NCI-H2029 (cell line): ENCODE measurements at regions not wholly inside any gene's neighbourhood (a gene's known extent, or its start where the extent isn't known, plus 50 kb on each side); places are given as distances from the start of the nearest gene placed in this dataset.

Experiments used
- DNase-seq: peaks from one replicate; lab custom pipeline; 2025; lab: John Stamatoyannopoulos, UW

- DNase-seq = no peak
Measured at GRCh38 chr4:104795264-104795939, 300.7 kb upstream of the CXXC4 start.

DNA sequence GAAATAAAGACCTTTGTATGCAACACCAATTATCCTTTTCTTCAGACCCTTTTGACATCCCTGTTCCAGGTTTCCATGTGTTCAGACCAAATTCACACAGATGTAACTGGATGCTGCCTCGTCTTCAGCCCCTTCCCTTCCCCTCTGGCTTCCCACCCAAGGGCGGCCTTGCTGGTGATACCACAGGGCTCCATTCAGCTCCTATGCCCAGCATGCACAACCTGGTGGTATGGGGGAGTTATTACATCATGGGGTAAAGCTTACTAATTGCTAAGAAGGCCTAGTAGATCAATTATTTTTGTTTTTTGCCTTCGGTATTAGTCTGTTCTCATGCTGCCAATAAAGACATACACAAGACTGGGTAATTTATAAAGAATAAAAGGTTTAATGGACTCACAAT, 317.0 kb upstream of the CXXC4 start:
- DNase-seq = no peak

DNA sequence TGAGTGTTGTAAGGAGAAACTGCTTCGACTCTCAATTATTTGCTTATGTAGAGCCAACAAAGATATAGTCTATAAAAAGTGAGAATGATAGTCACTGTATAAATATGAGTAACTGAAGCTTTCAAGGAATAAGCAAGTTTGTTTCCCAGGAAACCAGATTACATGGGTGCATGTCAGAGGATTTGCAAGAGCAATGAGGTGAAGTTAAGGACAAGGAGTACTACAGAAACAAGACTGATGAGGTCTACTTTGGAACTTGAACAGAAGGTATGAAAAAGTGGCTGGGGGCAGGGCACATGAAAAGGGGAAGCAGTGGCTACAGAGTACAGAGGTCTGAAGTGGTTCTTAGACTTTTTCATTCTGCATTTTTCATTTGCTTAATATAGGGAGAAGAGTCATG, 321.0 kb upstream of the CXXC4 start:
- DNase-seq = no peak

GRCh38 chr4:104818579-104818978, 323.9 kb upstream of the CXXC4 start:
- DNase-seq = no peak

DNA sequence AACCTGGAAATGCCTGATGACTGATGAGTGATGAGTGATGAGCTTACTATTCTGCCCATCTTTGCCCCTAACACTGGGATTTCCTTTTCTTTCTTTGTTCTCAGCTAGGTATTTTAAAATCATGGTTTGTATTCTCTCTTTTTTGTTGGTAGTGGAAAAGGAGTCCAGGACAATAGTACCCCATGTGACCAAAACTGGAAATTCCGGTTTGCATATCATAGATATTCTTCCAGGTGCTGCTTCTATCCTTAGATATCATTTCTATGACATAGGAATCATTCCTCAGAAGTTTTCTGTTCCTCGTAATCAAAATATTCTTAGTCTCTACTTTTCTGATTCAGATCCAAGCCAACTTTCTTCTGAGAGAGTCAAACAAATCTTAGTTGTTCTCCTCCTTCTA, 320.5 kb upstream of the TET2 start:
- no peak for DNase-seq

- no peak for DNase-seq
Measured at GRCh38 chr4:104829761-104830160, 316.9 kb upstream of the TET2 start.

- no peak for DNase-seq
Measured at GRCh38 chr4:104848597-104849225, 298.0 kb upstream of the TET2 start.

DNA sequence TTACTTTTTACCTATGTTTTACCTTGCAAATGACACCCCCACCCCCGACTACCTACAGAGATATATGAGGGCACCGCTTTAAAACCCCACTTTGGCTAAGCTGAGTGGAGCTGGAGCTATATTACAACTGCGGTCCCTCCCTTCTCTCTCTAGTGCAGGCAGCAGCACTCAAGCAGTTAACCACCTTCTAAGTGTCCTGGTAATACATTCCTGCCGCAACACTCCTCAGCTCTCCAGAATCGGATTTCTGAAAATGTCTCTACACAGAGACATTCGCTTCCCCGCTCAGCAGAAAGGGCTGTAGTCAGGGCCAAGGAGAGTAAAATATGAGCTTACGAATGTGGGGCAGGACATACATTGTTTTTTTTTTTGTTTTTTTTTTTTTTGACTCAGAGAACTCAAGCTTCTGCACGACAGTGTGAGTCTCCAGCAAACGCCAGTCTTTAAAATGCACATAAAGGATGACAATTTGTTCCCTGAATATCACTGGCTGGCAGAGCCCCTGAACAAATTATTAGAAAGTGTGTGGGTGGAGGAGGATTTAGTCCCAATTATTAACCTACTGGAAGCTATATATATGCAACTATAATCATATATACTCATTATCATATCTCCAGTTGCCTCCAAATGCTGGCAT, 287.0 kb upstream of the TET2 start:
- no peak for DNase-seq

- DNase-seq = peak; percentile 63
Measured at GRCh38 chr4:104860238-104861123, 286.2 kb upstream of the TET2 start.

DNA sequence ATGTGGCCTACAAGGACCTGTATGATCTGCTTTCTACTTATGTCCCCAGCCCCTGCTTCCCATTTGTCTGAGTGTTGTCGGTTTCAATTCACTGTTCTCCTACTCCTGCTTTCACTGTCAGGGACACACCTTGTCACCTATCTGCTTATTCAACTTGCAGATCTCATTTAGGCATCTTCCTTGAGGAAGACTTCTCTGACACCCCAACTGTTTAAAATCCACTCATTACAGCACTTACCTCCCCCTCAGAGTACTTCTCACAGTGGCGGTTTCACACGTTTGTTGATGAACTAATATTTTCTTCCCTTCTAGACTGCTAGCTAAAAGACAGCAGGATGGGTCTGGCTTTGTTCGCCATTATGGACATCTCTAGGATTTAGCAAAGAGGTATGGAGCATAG, 279.9 kb upstream of the TET2 start:
- DNase-seq = no peak

GRCh38 chr4:104868533-104868932, 278.1 kb upstream of the TET2 start:
- DNase-seq = no peak

GRCh38 chr4:104868958-104869357, 277.7 kb upstream of the TET2 start:
- no peak for DNase-seq

- no peak for DNase-seq
Measured at GRCh38 chr4:104869831-104870230, 276.8 kb upstream of the TET2 start.

DNA sequence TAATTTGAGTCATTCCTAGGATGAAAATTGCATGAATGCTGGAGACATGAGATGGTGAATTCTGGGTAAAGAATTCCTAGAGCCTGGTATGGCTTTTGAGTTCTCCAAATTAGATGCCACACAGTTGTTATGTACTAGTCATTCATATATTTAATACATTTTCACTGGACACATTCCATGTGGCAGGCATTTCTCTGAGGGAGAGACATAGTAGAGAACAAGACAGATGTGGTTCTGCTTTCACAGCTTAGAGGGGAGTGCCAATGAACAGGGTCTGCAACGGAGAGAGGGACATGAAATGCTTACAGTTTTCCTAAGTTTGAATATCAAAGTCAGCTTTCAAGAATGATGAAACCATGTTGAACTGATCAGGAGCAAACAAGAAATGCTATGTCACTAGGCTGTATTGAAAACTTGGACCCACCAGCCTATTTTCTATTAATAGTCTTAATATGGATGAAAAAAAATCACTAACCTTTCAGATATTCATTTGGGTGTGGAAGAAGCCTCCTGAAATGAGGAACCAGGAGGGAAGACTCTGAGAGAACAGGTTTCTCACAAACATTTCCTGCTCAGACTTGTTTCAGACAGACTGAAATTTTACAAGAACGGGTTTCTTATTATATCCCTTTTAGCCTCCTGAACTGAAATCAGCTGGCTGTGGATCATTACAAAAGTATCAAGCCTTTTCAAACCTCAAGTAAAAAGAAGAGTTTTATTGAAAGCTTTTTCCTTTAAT, 276.0 kb upstream of the TET2 start:
- DNase-seq = no peak

DNA sequence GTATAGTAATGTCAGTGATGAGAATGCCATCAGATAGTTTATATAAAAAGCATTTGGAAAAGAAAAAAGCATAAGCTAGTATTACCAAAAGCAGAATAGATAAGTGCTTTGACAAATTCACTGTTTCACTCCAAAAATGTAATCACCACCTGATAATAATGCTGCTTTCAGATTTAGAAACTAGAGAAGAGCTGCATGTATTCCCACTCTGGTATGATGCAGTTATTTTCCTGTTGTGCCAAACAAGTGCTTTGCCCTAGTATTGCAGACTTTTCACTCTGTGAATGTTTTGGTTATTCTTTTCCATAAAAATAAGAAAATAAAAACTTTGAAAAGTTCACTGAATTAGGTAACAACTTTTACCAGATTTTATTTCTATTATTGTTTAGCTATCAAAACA, 267.7 kb upstream of the TET2 start:
- DNase-seq = no peak

DNA sequence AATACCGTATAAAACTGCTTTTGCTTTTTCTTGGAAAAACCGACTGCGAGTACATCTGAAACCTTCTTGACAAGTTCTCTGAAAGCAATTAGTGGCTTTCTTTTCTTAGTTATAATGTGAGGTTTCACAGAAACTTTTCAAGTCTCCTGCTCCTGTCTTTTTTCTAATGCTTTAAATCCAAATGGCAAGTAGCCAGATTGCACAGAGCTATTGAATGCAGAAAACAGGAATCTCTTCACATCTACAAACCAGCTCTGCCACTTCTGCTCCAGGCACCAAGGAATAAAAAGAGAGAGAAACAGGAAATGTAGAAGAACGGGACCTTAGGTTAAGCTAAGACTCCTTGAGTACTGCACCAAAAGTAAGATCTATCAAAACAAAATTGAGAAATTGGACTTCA, 267.3 kb upstream of the TET2 start:
- no peak for DNase-seq

- DNase-seq = no peak
Measured at GRCh38 chr4:104879854-104880253, 266.8 kb upstream of the TET2 start.

GRCh38 chr4:104881136-104881886, 265.4 kb upstream of the TET2 start:
- DNase-seq = no peak

DNA sequence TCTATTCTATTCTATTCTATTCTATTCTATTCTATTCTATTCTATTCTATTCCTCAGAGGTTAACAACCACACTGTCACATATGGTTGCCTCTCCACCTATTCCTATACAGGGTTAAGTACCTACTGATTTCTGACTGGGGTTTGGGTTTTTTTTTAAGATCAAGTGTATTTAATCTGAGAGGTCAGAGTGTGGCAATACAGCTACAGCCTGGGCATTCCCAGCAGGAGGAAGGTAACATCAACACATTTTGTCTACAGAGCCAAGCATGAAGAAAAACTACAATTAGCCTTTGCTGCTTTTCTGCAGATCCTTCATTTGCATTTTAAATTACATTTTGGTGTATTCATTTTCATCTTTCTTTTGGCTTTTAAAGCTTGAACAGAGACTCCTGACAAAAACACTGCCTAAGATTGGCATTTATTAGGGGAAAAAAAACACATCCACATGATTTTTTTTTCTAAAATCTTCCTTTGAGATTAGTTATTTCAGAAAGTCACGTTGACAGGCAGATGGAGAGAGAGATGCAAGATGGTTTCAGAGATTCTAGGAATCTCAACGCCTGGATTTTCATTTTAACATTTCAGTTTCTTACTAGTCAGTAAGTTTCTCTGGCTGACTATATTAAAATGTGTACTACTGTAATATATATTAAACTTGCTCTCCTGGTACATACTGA, 255.9 kb upstream of the TET2 start:
- no peak for DNase-seq
